ENCODE measurements at regions not wholly inside any gene's neighbourhood (a gene's known extent, or its start where the extent isn't known, plus 50 kb on each side); places are given as distances from the start of the nearest gene placed in this dataset.

DNA sequence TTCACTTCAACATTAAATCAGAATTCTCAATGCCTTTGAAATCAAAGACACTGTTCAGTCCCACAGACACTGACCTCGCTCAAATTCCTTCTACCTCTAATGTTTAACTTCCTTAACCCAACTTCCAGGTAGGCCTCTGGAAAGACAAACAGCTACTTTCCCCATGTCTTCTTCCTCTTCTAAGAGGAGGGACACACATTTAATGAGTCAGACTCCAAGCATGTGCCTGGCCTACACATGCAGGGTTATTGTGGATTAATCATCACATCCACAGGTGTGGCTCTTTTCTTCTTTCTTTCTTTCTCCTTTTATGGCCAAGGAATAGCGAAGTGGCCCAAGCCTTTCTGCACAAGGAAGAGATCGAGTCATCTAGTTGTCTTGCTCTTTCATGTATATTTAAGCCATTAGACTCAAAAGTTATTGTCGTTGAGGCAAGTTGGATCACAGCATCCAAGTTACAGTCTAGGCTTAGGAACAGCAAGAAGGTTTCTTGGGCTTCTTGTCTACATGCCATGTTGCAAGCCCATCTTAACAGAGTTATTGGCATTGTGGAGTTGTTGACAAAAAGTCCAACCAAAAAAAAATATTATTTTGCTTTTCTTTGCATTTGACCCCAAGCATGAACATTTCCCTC lies 387.8 kb downstream of the IRS1 start (continued):
- TF ChIP-seq FOXA1 (IDR thresholded peaks at IDR 0.05) (no peak), FOXA1 (CRISPR knock-in tag; IDR thresholded peaks at IDR 0.05) (peak; percentile 81), U2AF1 (optimal IDR thresholded peaks at IDR 0.05; ENCODE audit: low read depth, low read length) (no peak), HMGA1 (CRISPR knock-in tag; conservative IDR thresholded peaks at IDR 0.05) (no peak), ZNF235 (CRISPR knock-in tag; IDR thresholded peaks at IDR 0.05; ENCODE audit: borderline replicate concordance) (no peak), TGIF2 (CRISPR knock-in tag; IDR thresholded peaks at IDR 0.05) (no peak), ASH2L (IDR thresholded peaks at IDR 0.05; ENCODE audit: insufficient read length, low read depth, low read length) (no peak), ZNF296 (CRISPR knock-in tag; conservative IDR thresholded peaks at IDR 0.05) (no peak), ZNF205 (CRISPR knock-in tag; IDR thresholded peaks at IDR 0.05) (no peak), ZNF570 (CRISPR knock-in tag; IDR thresholded peaks at IDR 0.05; ENCODE audit: borderline replicate concordance) (no peak), ZFX (CRISPR knock-in tag; IDR thresholded peaks at IDR 0.05; ENCODE audit: low read depth) (peak; percentile 79), SETDB1 (CRISPR knock-in tag; IDR thresholded peaks at IDR 0.05; ENCODE audit: borderline replicate concordance) (no peak), MZF1 (CRISPR knock-in tag; IDR thresholded peaks at IDR 0.05; ENCODE audit: borderline replicate concordance) (no peak), ZNF619 (CRISPR knock-in tag; IDR thresholded peaks at IDR 0.05) (no peak), ZNF343 (CRISPR knock-in tag; IDR thresholded peaks at IDR 0.05) (no peak), ZSCAN21 (CRISPR knock-in tag; IDR thresholded peaks at IDR 0.05; ENCODE audit: borderline replicate concordance) (no peak), ATRX (CRISPR knock-in tag; IDR thresholded peaks at IDR 0.05; ENCODE audit: borderline replicate concordance) (no peak), FOXK1 (CRISPR knock-in tag; IDR thresholded peaks at IDR 0.05; ENCODE audit: borderline replicate concordance, low read depth) (peak; percentile 27; the same call in 1 of the 2 replicates), MED13 (CRISPR knock-in tag; IDR thresholded peaks at IDR 0.05) (peak; percentile 58; the same call in 1 of the 2 replicates), HDAC1 (CRISPR knock-in tag; IDR thresholded peaks at IDR 0.05) (peak; percentile 49; the same call in 1 of the 2 replicates), PAX8 (CRISPR knock-in tag; IDR thresholded peaks at IDR 0.05; ENCODE audit: borderline replicate concordance) (no peak)
- TF ChIP-seq, protein P1, sequence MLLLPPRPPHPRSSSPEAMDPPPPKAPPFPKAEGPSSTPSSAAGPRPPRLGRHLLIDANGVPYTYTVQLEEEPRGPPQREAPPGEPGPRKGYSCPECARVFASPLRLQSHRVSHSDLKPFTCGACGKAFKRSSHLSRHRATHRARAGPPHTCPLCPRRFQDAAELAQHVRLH (CRISPR knock-in tag; IDR thresholded peaks at IDR 0.05; ENCODE audit: borderline replicate concordance, low read depth): peak; percentile 59; the same call in 1 of the 2 replicates
- TF ChIP-seq, protein P2, sequence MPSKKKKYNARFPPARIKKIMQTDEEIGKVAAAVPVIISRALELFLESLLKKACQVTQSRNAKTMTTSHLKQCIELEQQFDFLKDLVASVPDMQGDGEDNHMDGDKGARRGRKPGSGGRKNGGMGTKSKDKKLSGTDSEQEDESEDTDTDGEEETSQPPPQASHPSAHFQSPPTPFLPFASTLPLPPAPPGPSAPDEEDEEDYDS (CRISPR knock-in tag; IDR thresholded peaks at IDR 0.05): no peak; the same call in 1 of the 2 replicates
- TF ChIP-seq, protein P3, sequence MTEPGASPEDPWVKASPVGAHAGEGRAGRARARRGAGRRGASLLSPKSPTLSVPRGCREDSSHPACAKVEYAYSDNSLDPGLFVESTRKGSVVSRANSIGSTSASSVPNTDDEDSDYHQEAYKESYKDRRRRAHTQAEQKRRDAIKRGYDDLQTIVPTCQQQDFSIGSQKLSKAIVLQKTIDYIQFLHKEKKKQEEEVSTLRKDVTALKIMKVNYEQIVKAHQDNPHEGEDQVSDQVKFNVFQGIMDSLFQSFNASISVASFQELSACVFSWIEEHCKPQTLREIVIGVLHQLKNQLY (CRISPR knock-in tag; IDR thresholded peaks at IDR 0.05): peak; percentile 63; the same call in 1 of the 2 replicates
- TF ChIP-seq, protein P4, sequence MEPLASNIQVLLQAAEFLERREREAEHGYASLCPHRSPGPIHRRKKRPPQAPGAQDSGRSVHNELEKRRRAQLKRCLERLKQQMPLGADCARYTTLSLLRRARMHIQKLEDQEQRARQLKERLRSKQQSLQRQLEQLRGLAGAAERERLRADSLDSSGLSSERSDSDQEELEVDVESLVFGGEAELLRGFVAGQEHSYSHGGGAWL (CRISPR knock-in tag; IDR thresholded peaks at IDR 0.05): no peak
- TF ChIP-seq, protein P5, sequence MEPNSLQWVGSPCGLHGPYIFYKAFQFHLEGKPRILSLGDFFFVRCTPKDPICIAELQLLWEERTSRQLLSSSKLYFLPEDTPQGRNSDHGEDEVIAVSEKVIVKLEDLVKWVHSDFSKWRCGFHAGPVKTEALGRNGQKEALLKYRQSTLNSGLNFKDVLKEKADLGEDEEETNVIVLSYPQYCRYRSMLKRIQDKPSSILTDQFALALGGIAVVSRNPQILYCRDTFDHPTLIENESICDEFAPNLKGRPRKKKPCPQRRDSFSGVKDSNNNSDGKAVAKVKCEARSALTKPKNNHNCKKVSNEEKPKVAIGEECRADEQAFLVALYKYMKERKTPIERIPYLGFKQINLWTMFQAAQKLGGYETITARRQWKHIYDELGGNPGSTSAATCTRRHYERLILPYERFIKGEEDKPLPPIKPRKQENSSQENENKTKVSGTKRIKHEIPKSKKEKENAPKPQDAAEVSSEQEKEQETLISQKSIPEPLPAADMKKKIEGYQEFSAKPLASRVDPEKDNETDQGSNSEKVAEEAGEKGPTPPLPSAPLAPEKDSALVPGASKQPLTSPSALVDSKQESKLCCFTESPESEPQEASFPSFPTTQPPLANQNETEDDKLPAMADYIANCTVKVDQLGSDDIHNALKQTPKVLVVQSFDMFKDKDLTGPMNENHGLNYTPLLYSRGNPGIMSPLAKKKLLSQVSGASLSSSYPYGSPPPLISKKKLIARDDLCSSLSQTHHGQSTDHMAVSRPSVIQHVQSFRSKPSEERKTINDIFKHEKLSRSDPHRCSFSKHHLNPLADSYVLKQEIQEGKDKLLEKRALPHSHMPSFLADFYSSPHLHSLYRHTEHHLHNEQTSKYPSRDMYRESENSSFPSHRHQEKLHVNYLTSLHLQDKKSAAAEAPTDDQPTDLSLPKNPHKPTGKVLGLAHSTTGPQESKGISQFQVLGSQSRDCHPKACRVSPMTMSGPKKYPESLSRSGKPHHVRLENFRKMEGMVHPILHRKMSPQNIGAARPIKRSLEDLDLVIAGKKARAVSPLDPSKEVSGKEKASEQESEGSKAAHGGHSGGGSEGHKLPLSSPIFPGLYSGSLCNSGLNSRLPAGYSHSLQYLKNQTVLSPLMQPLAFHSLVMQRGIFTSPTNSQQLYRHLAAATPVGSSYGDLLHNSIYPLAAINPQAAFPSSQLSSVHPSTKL (CRISPR knock-in tag; IDR thresholded peaks at IDR 0.05): peak; percentile 94
